IPS-20b (cell line): ENCODE measurements at regions not wholly inside any gene's neighbourhood (a gene's known extent, or its start where the extent isn't known, plus 50 kb on each side); places are given as distances from the start of the nearest gene placed in this dataset.

Source experiments
- H3K27ac ChIP-seq: one replicate; pipeline ENCODE4 v1.5.1; 2013; ENCODE audit warnings: low read length
- H3K27me3 ChIP-seq: 2 replicates; pipeline ENCODE4 v1.6.1; 2013; ENCODE audit warnings: mild to moderate bottlenecking, low read length, inconsistent platforms; ENCODE audit not compliant: insufficient read depth
- H3K36me3 ChIP-seq: 2 replicates; pipeline ENCODE4 v1.6.1; 2013; ENCODE audit warnings: low read depth, mild to moderate bottlenecking, inconsistent platforms, low read length, moderate library complexity; ENCODE audit not compliant: insufficient read depth
- H3K4me1 ChIP-seq: 2 replicates; pipeline ENCODE4 v1.6.1; 2013; ENCODE audit warnings: mild to moderate bottlenecking, control low read depth, inconsistent platforms, low read length, moderate library complexity; ENCODE audit not compliant: insufficient read depth
- H3K4me3 ChIP-seq: 2 replicates; pipeline ENCODE4 v1.5.1; 2013; ENCODE audit warnings: mild to moderate bottlenecking, low read length, inconsistent platforms
- H3K9ac ChIP-seq: 2 replicates; pipeline ENCODE4 v1.6.1; 2013; ENCODE audit warnings: low read depth, mild to moderate bottlenecking, inconsistent platforms, low read length, moderate library complexity
- H3K9me3 ChIP-seq: 2 replicates; pipeline ENCODE4 v1.6.1; 2013; ENCODE audit warnings: mild to moderate bottlenecking, low read depth, low read length, inconsistent platforms; ENCODE audit not compliant: insufficient read depth

DNA sequence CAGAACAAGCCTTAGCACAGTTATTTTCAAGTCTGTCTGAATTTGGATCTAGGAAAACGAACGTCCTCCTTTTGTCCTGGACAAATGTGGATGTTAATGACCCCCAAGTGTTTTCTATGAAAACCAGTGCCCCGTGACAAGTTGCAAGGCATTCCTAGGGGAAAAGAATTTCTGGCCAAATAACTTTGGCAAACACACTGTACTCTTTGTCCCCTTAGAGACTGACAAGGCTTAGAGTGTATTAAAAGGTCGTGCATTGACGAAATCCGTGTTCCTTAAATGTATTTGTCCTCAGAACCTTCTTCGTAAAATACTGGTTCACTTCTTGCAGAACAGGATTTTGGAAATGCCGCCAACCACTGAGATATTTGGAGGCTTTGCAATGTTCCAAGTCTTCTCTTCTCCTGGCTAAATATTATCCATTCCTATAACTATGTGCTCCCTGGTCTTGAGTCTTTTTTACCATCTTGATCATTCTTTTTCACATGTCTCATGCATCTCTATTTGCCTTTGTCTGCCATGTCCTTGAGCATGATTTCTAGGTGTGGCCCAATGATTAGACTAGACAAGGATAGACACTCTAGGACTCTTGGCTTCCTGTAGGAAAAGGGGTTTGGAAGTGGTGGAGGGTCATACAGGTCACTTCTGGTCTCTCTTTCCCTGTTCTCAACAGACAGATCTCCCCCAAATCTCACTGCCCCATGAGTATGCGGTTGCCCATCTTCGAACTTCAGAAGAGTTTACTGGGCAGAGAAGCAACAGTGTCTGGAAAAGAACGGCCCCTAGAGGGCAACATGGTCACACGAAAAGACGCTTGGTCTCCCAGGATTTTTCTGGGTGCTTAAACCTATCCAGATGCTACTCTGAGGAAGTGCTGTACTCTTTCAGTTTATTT lies 117.5 kb downstream of the EDEM1 start:
- no peaks in the 10 kb centered on the region for H3K4me1 ChIP-seq
- H3K27me3 ChIP-seq = no peaks in the 10 kb centered on the region
- no peak overlapping the region for H3K9ac ChIP-seq
- no peak overlapping the region for H3K27ac ChIP-seq
- H3K4me3 ChIP-seq = no peak overlapping the region
- H3K9me3 ChIP-seq = no peaks in the 10 kb centered on the region
- H3K36me3 ChIP-seq = no peaks in the 10 kb centered on the region

DNA sequence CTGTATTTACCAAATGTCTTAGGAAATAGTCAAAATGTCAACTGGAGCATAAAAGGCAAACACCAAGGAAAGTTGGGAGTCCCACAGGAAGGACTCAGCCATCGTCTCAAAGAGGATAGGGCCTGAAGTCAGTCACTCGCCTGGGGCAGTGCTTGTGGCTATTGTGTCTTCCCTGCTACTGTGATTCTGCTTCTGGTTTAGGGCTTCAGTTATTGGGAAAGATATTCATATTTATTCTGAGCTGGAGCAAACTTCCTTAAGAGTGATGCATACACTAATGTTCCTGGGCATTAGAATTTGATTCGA lies 118.1 kb downstream of the EDEM1 start:
- no peaks in the 10 kb centered on the region for H3K36me3 ChIP-seq
- no peak overlapping the region for H3K27ac ChIP-seq
- H3K9ac ChIP-seq = no peak overlapping the region
- no peaks in the 10 kb centered on the region for H3K9me3 ChIP-seq
- no peak overlapping the region for H3K4me3 ChIP-seq
- H3K4me1 ChIP-seq = no peaks in the 10 kb centered on the region
- no peaks in the 10 kb centered on the region for H3K27me3 ChIP-seq

DNA sequence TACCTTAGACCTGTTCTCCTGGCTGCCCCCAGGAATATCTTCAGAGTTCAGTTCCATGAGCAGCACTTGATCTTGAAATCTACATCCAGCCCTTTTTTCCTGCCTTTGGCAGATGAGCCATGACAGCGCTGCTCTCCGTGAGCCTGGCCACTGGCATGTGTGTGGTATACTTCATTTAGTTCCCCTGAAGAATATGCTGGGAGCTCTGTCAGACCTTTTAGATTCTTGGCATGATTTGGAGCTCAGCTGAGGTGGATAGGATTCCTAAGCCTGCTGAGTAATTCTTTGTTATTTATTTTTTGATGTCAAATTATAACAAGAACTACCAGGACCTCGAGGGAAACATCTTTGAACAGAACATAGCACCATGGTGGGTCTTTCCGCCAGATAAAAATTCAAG lies 121.7 kb downstream of the EDEM1 start:
- no peaks in the 10 kb centered on the region for H3K4me1 ChIP-seq
- H3K27me3 ChIP-seq = no peaks in the 10 kb centered on the region
- H3K27ac ChIP-seq = no peak overlapping the region
- H3K9me3 ChIP-seq = no peaks in the 10 kb centered on the region
- no peaks in the 10 kb centered on the region for H3K36me3 ChIP-seq
- no peak overlapping the region for H3K9ac ChIP-seq
- H3K4me3 ChIP-seq = no peak overlapping the region

- Histone ChIP-seq H3K36me3 (no peaks in the 10 kb centered on the region), H3K27ac (no peak overlapping the region), H3K4me1 (no peaks in the 10 kb centered on the region), H3K9ac (no peak overlapping the region), H3K4me3 (no peak overlapping the region), H3K27me3 (no peaks in the 10 kb centered on the region), H3K9me3 (no peaks in the 10 kb centered on the region)
These were observed 122.1 kb downstream of the EDEM1 start for GRCh38 chr3:5309602-5310001.

GRCh38 chr3:5310509-5310908 lies 123.0 kb downstream of the EDEM1 start:
- Histone ChIP-seq H3K4me1 (no peaks in the 10 kb centered on the region), H3K27ac (no peak overlapping the region), H3K27me3 (no peaks in the 10 kb centered on the region), H3K36me3 (no peaks in the 10 kb centered on the region), H3K4me3 (no peak overlapping the region), H3K9me3 (no peaks in the 10 kb centered on the region), H3K9ac (no peak overlapping the region)

DNA sequence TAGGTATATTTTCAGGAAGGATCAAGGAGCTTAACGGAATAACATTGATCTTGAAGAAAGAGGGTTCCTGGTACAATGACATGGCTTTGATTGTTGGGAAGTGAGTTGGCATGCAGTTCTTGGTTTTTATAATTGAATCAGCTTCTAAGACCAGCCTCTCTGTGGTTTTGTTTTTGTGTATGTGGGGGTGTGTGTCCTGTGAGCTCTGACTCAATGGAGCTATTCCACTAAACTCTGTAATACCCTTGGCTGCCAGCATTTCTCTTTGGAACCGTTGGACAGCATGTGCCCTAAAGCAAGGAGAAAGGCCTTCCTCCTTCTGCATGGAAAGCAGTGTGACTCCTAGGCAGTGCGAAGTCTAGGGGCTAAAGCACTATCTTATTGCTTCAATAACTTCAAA lies 124.8 kb downstream of the EDEM1 start:
- Histone ChIP-seq H3K36me3 (no peaks in the 10 kb centered on the region), H3K4me3 (no peak overlapping the region), H3K9me3 (no peaks in the 10 kb centered on the region), H3K27me3 (no peaks in the 10 kb centered on the region), H3K4me1 (no peaks in the 10 kb centered on the region), H3K9ac (no peak overlapping the region), H3K27ac (no peak overlapping the region)

GRCh38 chr3:5314897-5315296 lies 127.4 kb downstream of the EDEM1 start:
- Histone ChIP-seq H3K9ac (no peak overlapping the region), H3K27me3 (no peaks in the 10 kb centered on the region), H3K4me1 (no peaks in the 10 kb centered on the region), H3K4me3 (no peak overlapping the region), H3K36me3 (no peaks in the 10 kb centered on the region), H3K9me3 (no peaks in the 10 kb centered on the region), H3K27ac (no peak overlapping the region)

DNA sequence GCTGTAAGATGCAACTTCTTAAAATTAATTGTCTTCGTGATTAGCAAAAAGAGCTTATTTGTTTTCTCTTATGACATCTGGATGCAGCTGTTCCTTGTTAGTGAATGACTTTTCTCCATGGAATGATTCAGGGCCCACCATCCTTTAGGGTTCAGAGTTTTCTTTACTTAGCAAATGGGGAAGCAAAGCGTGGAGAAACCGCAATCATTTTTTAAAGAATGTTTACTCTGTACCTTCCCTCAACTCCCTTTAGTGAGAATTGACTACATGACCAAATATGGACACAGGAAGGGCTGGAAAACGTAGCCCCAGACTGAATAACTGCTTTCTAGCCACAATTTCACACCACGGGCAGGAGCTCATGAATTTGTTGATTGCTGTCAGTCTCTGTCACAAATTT lies 130.1 kb downstream of the EDEM1 start:
- Histone ChIP-seq H3K9me3 (no peaks in the 10 kb centered on the region), H3K27ac (no peak overlapping the region), H3K4me1 (no peaks in the 10 kb centered on the region), H3K27me3 (no peaks in the 10 kb centered on the region), H3K4me3 (no peak overlapping the region), H3K36me3 (no peaks in the 10 kb centered on the region), H3K9ac (no peak overlapping the region)

GRCh38 chr3:5319454-5319853 lies 131.9 kb downstream of the EDEM1 start:
- Histone ChIP-seq H3K36me3 (no peaks in the 10 kb centered on the region), H3K27me3 (no peaks in the 10 kb centered on the region), H3K4me1 (no peaks in the 10 kb centered on the region), H3K27ac (no peak overlapping the region), H3K4me3 (no peak overlapping the region), H3K9me3 (no peaks in the 10 kb centered on the region), H3K9ac (no peak overlapping the region)

DNA sequence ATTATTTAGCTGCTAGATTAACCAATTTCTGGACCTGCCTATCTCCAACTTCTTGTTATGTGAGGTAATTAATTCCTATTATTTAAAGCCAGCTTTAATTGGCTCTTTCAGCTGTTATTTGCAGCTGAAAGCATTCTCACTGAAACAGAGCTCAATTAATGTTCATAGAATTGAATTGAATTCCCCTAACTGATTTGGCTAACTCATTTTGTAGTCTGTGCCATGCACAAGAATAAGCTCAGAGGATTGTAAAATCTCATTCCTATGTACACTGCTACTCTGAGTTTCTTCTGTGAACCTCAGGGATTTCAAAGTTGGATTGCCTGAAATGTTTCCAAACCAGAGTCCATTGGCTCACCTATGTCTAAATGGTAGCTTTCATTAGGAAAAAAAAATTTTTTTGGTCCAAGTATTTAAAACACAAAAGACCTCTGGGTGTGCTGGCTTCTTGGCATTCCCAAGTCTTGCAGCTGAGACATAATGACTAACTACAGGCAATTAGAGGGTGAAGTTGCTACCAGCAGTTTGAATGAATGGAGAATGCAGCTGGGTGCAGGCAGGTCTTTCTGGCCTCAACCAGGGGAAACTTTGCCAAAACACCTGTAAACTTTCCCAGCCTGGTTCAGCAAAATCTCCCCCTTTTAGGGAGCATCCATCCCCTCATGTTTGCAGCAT lies 134.3 kb downstream of the EDEM1 start:
- Histone ChIP-seq H3K36me3 (no peaks in the 10 kb centered on the region), H3K4me3 (no peak overlapping the region), H3K27ac (no peak overlapping the region), H3K27me3 (no peaks in the 10 kb centered on the region), H3K9ac (no peak overlapping the region), H3K9me3 (no peaks in the 10 kb centered on the region), H3K4me1 (no peaks in the 10 kb centered on the region)

DNA sequence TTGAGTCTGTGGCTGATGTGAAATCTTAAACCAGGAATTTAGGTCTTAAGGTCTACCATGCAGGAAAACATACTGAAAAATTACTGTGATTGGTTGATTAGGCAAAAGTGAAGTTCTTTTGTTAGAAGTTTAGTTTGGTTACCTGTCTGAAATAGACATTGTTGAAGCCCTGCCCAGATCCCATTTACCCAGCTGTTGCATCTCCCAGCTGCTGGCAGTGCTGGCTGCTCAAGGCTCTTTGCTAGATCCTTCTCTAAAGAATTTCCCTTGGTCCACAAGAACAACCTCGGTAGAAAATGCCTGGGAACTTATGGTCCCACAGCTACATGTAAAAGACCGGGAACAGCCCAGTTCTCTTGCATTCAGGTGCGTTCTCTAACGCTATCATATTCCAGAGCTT lies 137.3 kb downstream of the EDEM1 start:
- Histone ChIP-seq H3K27me3 (no peaks in the 10 kb centered on the region), H3K4me3 (no peak overlapping the region), H3K4me1 (no peaks in the 10 kb centered on the region), H3K9me3 (no peaks in the 10 kb centered on the region), H3K36me3 (no peaks in the 10 kb centered on the region), H3K9ac (no peak overlapping the region), H3K27ac (no peak overlapping the region)

DNA sequence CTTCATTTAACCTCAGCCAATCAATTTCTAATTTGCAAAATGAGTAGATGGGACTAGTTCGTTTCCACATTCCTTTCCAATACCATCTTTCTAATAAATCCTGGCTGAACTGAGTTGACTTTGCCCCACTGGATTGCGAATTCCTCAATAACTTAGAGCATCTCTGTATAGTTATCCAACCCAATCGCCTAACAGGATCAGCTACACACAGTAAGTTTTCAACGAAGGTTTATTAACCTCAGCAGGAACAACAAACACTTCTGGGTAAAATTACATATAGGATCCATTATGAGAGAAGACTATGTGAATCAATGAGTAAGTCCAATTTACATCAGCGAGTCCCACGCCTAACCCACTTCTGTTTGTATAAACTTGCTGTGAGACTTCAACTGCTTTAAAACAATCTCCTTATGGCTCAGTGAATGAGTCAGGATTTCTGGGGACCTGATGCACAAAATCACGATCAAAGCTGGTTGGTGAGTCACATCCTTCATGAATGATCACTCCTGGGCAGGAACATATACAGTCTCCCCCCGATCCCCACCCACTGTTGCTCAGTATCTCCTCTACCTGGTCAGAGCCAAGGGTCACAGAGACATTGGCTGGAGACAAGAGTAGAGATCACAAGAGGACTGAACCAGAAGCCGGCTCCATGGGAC lies 142.8 kb downstream of the EDEM1 start:
- Histone ChIP-seq H3K27me3 (no peaks in the 10 kb centered on the region), H3K36me3 (no peaks in the 10 kb centered on the region)

More for the DNA sequence above, 142.8 kb downstream of the EDEM1 start:
- Histone ChIP-seq H3K4me3 (no peak overlapping the region), H3K4me1 (no peaks in the 10 kb centered on the region), H3K9me3 (no peaks in the 10 kb centered on the region), H3K27ac (no peak overlapping the region), H3K9ac (no peak overlapping the region)
